ENCODE measurements at regions not wholly inside any gene's neighbourhood (a gene's known extent, or its start where the extent isn't known, plus 50 kb on each side); places are given as distances from the start of the nearest gene placed in this dataset.

DNA sequence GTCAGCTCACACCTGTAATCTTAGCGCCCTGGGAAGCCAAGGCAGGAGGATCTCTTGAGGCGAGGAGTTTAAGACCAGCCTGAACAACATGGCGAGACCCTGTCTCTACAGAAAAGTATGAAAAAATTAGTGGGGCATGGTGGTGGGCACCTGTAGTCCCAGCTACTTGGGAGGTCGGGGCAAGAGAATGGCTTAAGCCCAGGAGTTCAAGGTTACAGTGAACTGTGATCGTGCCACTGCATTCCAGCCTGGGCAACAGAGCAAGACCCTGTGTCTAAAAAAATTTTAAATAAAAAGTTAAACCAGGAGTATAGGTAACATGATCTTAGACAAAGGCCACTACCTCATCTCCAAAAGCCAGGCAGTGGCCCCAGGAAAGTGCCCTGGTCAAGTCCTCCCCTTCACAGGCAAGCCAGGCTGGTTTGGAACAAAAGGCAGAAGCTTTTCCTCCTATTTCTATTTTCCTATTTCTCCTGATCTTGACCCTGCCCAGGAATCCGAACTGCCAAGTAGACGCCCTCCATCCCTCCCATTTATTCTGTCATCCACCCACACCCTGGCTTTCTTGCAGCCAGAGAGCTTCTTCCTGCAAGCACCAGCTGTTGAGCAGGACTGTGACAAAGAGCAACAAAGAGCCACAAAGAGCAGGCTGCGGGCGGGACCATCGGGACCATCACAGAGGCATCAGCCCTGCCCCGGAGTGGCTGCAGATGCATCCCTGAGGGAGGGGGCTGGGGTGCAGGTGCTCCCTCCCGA lies 149.9 kb upstream of the AFDN start:
- TF ChIP-seq, protein P1, sequence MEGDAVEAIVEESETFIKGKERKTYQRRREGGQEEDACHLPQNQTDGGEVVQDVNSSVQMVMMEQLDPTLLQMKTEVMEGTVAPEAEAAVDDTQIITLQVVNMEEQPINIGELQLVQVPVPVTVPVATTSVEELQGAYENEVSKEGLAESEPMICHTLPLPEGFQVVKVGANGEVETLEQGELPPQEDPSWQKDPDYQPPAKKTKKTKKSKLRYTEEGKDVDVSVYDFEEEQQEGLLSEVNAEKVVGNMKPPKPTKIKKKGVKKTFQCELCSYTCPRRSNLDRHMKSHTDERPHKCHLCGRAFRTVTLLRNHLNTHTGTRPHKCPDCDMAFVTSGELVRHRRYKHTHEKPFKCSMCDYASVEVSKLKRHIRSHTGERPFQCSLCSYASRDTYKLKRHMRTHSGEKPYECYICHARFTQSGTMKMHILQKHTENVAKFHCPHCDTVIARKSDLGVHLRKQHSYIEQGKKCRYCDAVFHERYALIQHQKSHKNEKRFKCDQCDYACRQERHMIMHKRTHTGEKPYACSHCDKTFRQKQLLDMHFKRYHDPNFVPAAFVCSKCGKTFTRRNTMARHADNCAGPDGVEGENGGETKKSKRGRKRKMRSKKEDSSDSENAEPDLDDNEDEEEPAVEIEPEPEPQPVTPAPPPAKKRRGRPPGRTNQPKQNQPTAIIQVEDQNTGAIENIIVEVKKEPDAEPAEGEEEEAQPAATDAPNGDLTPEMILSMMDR (IDR thresholded peaks at IDR 0.05; ENCODE audit: poor library complexity) = no peak
- no peak for TF ChIP-seq EZH2 (IDR thresholded peaks at IDR 0.05; ENCODE audit: borderline replicate concordance)

All from hepatocyte (in vitro differentiated cells).